Embryonic facial prominence (tissue), 1 donor: ENCODE measurements at regions not wholly inside any gene's neighbourhood (a gene's known extent, or its start where the extent isn't known, plus 50 kb on each side); places are given as distances from the start of the nearest gene placed in this dataset.

Experiments
- DNase-seq: peaks from one replicate; pipeline ENCODE4 v3.0.0-alpha.2; 2016; ENCODE audit errors: extremely low spot score

- no peak for DNase-seq
These were observed 927.5 kb downstream of the DTWD2 start for GRCh38 chr5:118060833-118061232.

- DNase-seq: no peak
These were observed 935.8 kb downstream of the DTWD2 start for GRCh38 chr5:118052503-118052902.

GRCh38 chr5:118044169-118044568 lies 944.2 kb downstream of the DTWD2 start:
- no peak for DNase-seq

GRCh38 chr5:118043531-118043930 lies 944.8 kb downstream of the DTWD2 start:
- no peak for DNase-seq

- no peak for DNase-seq
These were observed 946.3 kb downstream of the DTWD2 start for GRCh38 chr5:118042076-118042475.

GRCh38 chr5:118040496-118040895 lies 947.9 kb downstream of the DTWD2 start:
- no peak for DNase-seq

- DNase-seq: no peak
These were observed 954.5 kb downstream of the DTWD2 start for GRCh38 chr5:118033686-118034338.

GRCh38 chr5:118029807-118030206 lies 958.5 kb downstream of the DTWD2 start:
- no peak for DNase-seq

- no peak for DNase-seq
These were observed 966.3 kb downstream of the DTWD2 start for GRCh38 chr5:118022062-118022461.

GRCh38 chr5:118017536-118017935 lies 970.8 kb downstream of the DTWD2 start:
- no peak for DNase-seq

- no peak for DNase-seq
These were observed 972.0 kb downstream of the DTWD2 start for GRCh38 chr5:118016396-118016795.

- no peak for DNase-seq
These were observed 972.8 kb downstream of the DTWD2 start for GRCh38 chr5:118015511-118015910.

GRCh38 chr5:118009741-118010297 lies 978.5 kb downstream of the DTWD2 start:
- no peak for DNase-seq

- no peak for DNase-seq
These were observed 979.6 kb downstream of the DTWD2 start for GRCh38 chr5:118008779-118009178.

GRCh38 chr5:118007262-118007661 lies 981.1 kb downstream of the DTWD2 start:
- no peak for DNase-seq

- no peak for DNase-seq
These were observed 982.1 kb downstream of the DTWD2 start for GRCh38 chr5:118006219-118006618.

GRCh38 chr5:117999939-118000549 lies 988.3 kb downstream of the DTWD2 start:
- DNase-seq: no peak

- no peak for DNase-seq
These were observed 1005.7 kb downstream of the DTWD2 start for GRCh38 chr5:117982691-117983090.

- no peak for DNase-seq
These were observed 1014.6 kb downstream of the DTWD2 start for GRCh38 chr5:117973785-117974184.

GRCh38 chr5:117955831-117956230 lies 1032.5 kb downstream of the DTWD2 start:
- DNase-seq: no peak

- no peak for DNase-seq
These were observed 1034.0 kb downstream of the DTWD2 start for GRCh38 chr5:117954331-117954730.

GRCh38 chr5:117953272-117953671 lies 1035.1 kb downstream of the DTWD2 start:
- no peak for DNase-seq

- DNase-seq: no peak
These were observed 1040.5 kb downstream of the DTWD2 start for GRCh38 chr5:117947836-117948235.
